ENCODE measurements at regions not wholly inside any gene's neighbourhood (a gene's known extent, or its start where the extent isn't known, plus 50 kb on each side); places are given as distances from the start of the nearest gene placed in this dataset.

- TF ChIP-seq POLR2A (IDR thresholded peaks at IDR 0.05; ENCODE audit: low read length) (no peak), GATA1 (IDR thresholded peaks at IDR 0.05; ENCODE audit: low read depth, low read length) (no peak)
- DNase-seq: no peak
Observed at GRCh38 chr21:35925497-35925896, 134.8 kb downstream of the SETD4 start.

- TF ChIP-seq GATA1 (IDR thresholded peaks at IDR 0.05; ENCODE audit: low read depth, low read length): no peak
- no peak for TF ChIP-seq POLR2A (IDR thresholded peaks at IDR 0.05; ENCODE audit: low read length)
- no peak for DNase-seq
Observed at GRCh38 chr21:35924714-35925301, 135.5 kb downstream of the SETD4 start.

GRCh38 chr21:35923971-35924370 is 136.4 kb downstream of the SETD4 start:
- no peak for TF ChIP-seq POLR2A (IDR thresholded peaks at IDR 0.05; ENCODE audit: low read length)
- no peak for TF ChIP-seq GATA1 (IDR thresholded peaks at IDR 0.05; ENCODE audit: low read depth, low read length)

GRCh38 chr21:35922618-35923017 is 137.7 kb downstream of the SETD4 start:
- DNase-seq: no peak
- no peak for TF ChIP-seq POLR2A (IDR thresholded peaks at IDR 0.05; ENCODE audit: low read length)
- TF ChIP-seq GATA1 (IDR thresholded peaks at IDR 0.05; ENCODE audit: low read depth, low read length): no peak

More at GRCh38 chr21:35923971-35924370, 136.4 kb downstream of the SETD4 start:
- DNase-seq: no peak

GRCh38 chr21:35921471-35921870 is 138.9 kb downstream of the SETD4 start:
- TF ChIP-seq POLR2A (IDR thresholded peaks at IDR 0.05; ENCODE audit: low read length) (no peak), GATA1 (IDR thresholded peaks at IDR 0.05; ENCODE audit: low read depth, low read length) (no peak)
- no peak for DNase-seq

GRCh38 chr21:35920436-35920835 is 139.9 kb downstream of the SETD4 start:
- DNase-seq: no peak
- TF ChIP-seq POLR2A (IDR thresholded peaks at IDR 0.05; ENCODE audit: low read length) (no peak), GATA1 (IDR thresholded peaks at IDR 0.05; ENCODE audit: low read depth, low read length) (no peak)

- no peak for TF ChIP-seq GATA1 (IDR thresholded peaks at IDR 0.05; ENCODE audit: low read depth, low read length)
- no peak for TF ChIP-seq POLR2A (IDR thresholded peaks at IDR 0.05; ENCODE audit: low read length)
- DNase-seq: no peak
Observed at GRCh38 chr21:35915030-35915429, 145.3 kb downstream of the SETD4 start.

- TF ChIP-seq POLR2A (IDR thresholded peaks at IDR 0.05; ENCODE audit: low read length) (no peak), GATA1 (IDR thresholded peaks at IDR 0.05; ENCODE audit: low read depth, low read length) (no peak)
- DNase-seq: no peak
Observed at GRCh38 chr21:35911412-35912191, 148.7 kb downstream of the SETD4 start.

GRCh38 chr21:35909456-35910223 is 150.7 kb downstream of the SETD4 start:
- DNase-seq: no peak
- TF ChIP-seq POLR2A (IDR thresholded peaks at IDR 0.05; ENCODE audit: low read length) (no peak), GATA1 (IDR thresholded peaks at IDR 0.05; ENCODE audit: low read depth, low read length) (no peak)

GRCh38 chr21:35908311-35909078 is 151.8 kb downstream of the SETD4 start:
- no peak for DNase-seq
- TF ChIP-seq POLR2A (IDR thresholded peaks at IDR 0.05; ENCODE audit: low read length) (no peak), GATA1 (IDR thresholded peaks at IDR 0.05; ENCODE audit: low read depth, low read length) (no peak)

GRCh38 chr21:35906586-35906985 is 153.7 kb downstream of the SETD4 start:
- TF ChIP-seq POLR2A (IDR thresholded peaks at IDR 0.05; ENCODE audit: low read length) (no peak), GATA1 (IDR thresholded peaks at IDR 0.05; ENCODE audit: low read depth, low read length) (no peak)
- DNase-seq: no peak

GRCh38 chr21:35905963-35906345 is 154.4 kb downstream of the SETD4 start:
- TF ChIP-seq POLR2A (IDR thresholded peaks at IDR 0.05; ENCODE audit: low read length): no peak
- no peak for TF ChIP-seq GATA1 (IDR thresholded peaks at IDR 0.05; ENCODE audit: low read depth, low read length)
- DNase-seq: no peak

- no peak for TF ChIP-seq POLR2A (IDR thresholded peaks at IDR 0.05; ENCODE audit: low read length)
- TF ChIP-seq GATA1 (IDR thresholded peaks at IDR 0.05; ENCODE audit: low read depth, low read length): no peak
- no peak for DNase-seq
Observed at GRCh38 chr21:35905096-35905962, 155.0 kb downstream of the SETD4 start.

Data from erythroblast (primary cell).